SU-DHL-6 (cell line): ENCODE measurements at regions not wholly inside any gene's neighbourhood (a gene's known extent, or its start where the extent isn't known, plus 50 kb on each side); places are given as distances from the start of the nearest gene placed in this dataset.

Experiments used
- CTCF ChIP-seq: fragments of 200-600 bp; sonication (generic); IDR thresholded peaks from one replicate; pipeline ENCODE4 v1.5.1; 2017; ENCODE audit warnings: antibody characterized with exemption, mild to moderate bottlenecking, low read length, moderate library complexity; ENCODE audit not compliant: insufficient read depth, poor library complexity, severe bottlenecking
- EZH2phosphoT487 ChIP-seq: fragments of 200-600 bp; sonication (generic), shearing (Covaris generic); conservative IDR thresholded peaks from 2 replicates; pipeline ENCODE4 v1.6.1; 2018; ENCODE audit warnings: mild to moderate bottlenecking, antibody characterized with exemption, low read length, moderate library complexity, mixed read lengths

- no peak for TF ChIP-seq CTCF
- TF ChIP-seq EZH2phosphoT487, result no peak
Measured at GRCh38 chr4:102404431-102404969, 59.2 kb upstream of the SLC39A8 start.
